DMS 273 (cell line): ENCODE measurements at regions not wholly inside any gene's neighbourhood (a gene's known extent, or its start where the extent isn't known, plus 50 kb on each side); places are given as distances from the start of the nearest gene placed in this dataset.
"Not testable (repeated sequence)": the region's sequence is repeated elsewhere in the genome, so short reads cannot be mapped to it uniquely, and the experiment has no call there.

Experiments used
- DNase-seq: peaks from one replicate; lab custom pipeline; 2025; ENCODE audit not compliant: unreplicated experiment; lab: John Stamatoyannopoulos, UW

- DNase-seq = no peak
Measured at GRCh38 chr3:62926494-62926893, 51.3 kb upstream of the CADPS start.

- DNase-seq = no peak
Measured at GRCh38 chr3:62928256-62928655, 53.0 kb upstream of the CADPS start.

GRCh38 chr3:62929771-62930170 is 54.6 kb upstream of the CADPS start:
- DNase-seq = no peak

GRCh38 chr3:62935793-62936192 is 60.6 kb upstream of the CADPS start:
- no peak for DNase-seq

GRCh38 chr3:62936626-62937254 is 61.5 kb upstream of the CADPS start:
- no peak for DNase-seq

GRCh38 chr3:62938583-62938982 is 63.4 kb upstream of the CADPS start:
- no peak for DNase-seq

GRCh38 chr3:62939707-62940106 is 64.5 kb upstream of the CADPS start:
- no peak for DNase-seq

GRCh38 chr3:62940771-62941563 is 65.8 kb upstream of the CADPS start:
- peak; percentile 2 for DNase-seq

- no peak for DNase-seq
Measured at GRCh38 chr3:62942227-62942626, 67.0 kb upstream of the CADPS start.

GRCh38 chr3:62942764-62943163 is 67.5 kb upstream of the CADPS start:
- no peak for DNase-seq

- DNase-seq = no peak
Measured at GRCh38 chr3:62948921-62949320, 73.7 kb upstream of the CADPS start.

- no peak for DNase-seq
Measured at GRCh38 chr3:62950210-62950609, 75.0 kb upstream of the CADPS start.

- DNase-seq = no peak
Measured at GRCh38 chr3:62951037-62951613, 75.9 kb upstream of the CADPS start.

GRCh38 chr3:62951880-62952279 is 76.7 kb upstream of the CADPS start:
- DNase-seq = not testable (repeated sequence)

GRCh38 chr3:62954580-62954979 is 79.4 kb upstream of the CADPS start:
- peak; percentile 42 for DNase-seq

- DNase-seq = no peak
Measured at GRCh38 chr3:62955126-62955525, 79.9 kb upstream of the CADPS start.

GRCh38 chr3:62956411-62956810 is 81.2 kb upstream of the CADPS start:
- DNase-seq = no peak

- DNase-seq = no peak
Measured at GRCh38 chr3:62961874-62962556, 86.8 kb upstream of the CADPS start.

- DNase-seq = no peak
Measured at GRCh38 chr3:62962714-62963113, 87.5 kb upstream of the CADPS start.

GRCh38 chr3:62965311-62965710 is 90.1 kb upstream of the CADPS start:
- no peak for DNase-seq

- DNase-seq = no peak
Measured at GRCh38 chr3:62968128-62968527, 92.9 kb upstream of the CADPS start.

- no peak for DNase-seq
Measured at GRCh38 chr3:62970648-62971047, 95.4 kb upstream of the CADPS start.
